Calu3 (cell line): ENCODE measurements at regions not wholly inside any gene's neighbourhood (a gene's known extent, or its start where the extent isn't known, plus 50 kb on each side); places are given as distances from the start of the nearest gene placed in this dataset.

Source experiments
- BruUV-seq: library from RNA; stranded (reverse); fragments of 400-500 nt; replicated peaks from 2 replicates; lab custom pipeline; 2021; lab: Mats Ljungman, UMichigan
- CTCF ChIA-PET: fragments of 300-600 bp; sonication (Branson Sonifier 250); formaldehyde crosslinking; loops from one replicate; lab custom pipeline; 2022; ENCODE audit warnings: antibody characterized with exemption; lab: Charles Lee
- DNase-seq: peaks from one replicate; pipeline ENCODE4 v3.0.0; 2022
- H3K27ac Mint-ChIP-seq: one replicate; pipeline ENCODE4 v1.8.0; 2022; ENCODE audit warnings: mixed read lengths; ENCODE audit not compliant: unreplicated experiment
- H3K27me3 Mint-ChIP-seq: one replicate; pipeline ENCODE4 v1.8.0; 2022; ENCODE audit warnings: mixed read lengths; ENCODE audit not compliant: unreplicated experiment
- H3K36me3 Mint-ChIP-seq: one replicate; pipeline ENCODE4 v1.8.0; 2022; ENCODE audit warnings: mild to moderate bottlenecking, moderate library complexity, mixed read lengths; ENCODE audit not compliant: insufficient read depth, unreplicated experiment
- H3K4me1 Mint-ChIP-seq: one replicate; pipeline ENCODE4 v1.8.0; 2022; ENCODE audit warnings: mild to moderate bottlenecking, low read depth, mixed read lengths; ENCODE audit not compliant: unreplicated experiment
- H3K4me3 Mint-ChIP-seq: one replicate; pipeline ENCODE4 v1.8.0; 2022; ENCODE audit warnings: mild to moderate bottlenecking, low read depth, moderate library complexity, mixed read lengths; ENCODE audit not compliant: unreplicated experiment
- H3K9me3 Mint-ChIP-seq: one replicate; pipeline ENCODE4 v1.8.0; 2022; ENCODE audit warnings: low read depth, mixed read lengths; ENCODE audit not compliant: unreplicated experiment
- intact Hi-C: fragments of 100-400 bp; cut with micrococcal nuclease; formaldehyde crosslinking; loops from one replicate; pipeline ENCODE4 v1.10.0; 2022; ENCODE audit not compliant: unreplicated experiment
- TF ChIP-seq, protein P1 (sequence below): fragments of 200-600 bp; IDR thresholded peaks from one replicate; pipeline ENCODE4 v1.8.0; 2022; ENCODE audit warnings: antibody characterized with exemption; ENCODE audit not compliant: unreplicated experiment

DNA sequence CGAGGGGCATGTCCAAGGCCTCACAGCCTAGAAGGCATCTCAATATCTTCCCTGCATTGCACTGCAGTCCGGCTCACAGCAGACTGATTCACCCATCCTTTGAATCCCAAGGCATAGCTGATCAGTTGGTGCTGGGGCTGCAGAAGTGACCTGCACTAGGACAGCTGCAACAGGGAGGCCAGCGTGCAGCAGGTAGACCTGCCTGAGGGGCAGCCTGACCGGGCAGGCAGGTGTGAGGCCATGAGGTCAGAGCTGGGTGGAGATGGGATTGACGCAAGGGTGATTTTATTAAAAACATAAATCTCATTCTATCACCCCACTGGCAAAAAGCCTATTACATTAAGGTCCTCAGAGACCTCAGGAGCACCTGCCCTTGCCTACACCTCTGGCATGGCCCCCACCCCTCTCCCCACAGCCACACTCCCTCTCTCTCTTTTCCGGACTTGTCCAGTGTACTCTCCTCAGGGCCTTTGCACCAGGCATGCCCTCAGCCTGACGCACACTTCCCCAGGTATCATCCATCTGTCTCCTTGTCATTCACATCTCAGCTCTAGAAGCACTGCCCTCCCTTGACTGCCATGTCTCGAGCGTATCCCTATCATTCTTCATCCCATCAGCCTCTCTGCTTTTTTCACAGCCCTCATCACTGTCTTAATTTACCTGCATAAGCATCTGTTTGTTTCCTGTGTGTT lies 63.5 kb upstream of the WIPF1 start:
- no peak overlapping the region for H3K27ac Mint-ChIP-seq
- no peaks in the 10 kb centered on the region for H3K36me3 Mint-ChIP-seq
- no TSS peak for BruUV-seq
- no peaks in the 10 kb centered on the region for H3K9me3 Mint-ChIP-seq
- intact Hi-C loops: no loop called here
- CTCF ChIA-PET: no interaction called here
- TF ChIP-seq, protein P1, sequence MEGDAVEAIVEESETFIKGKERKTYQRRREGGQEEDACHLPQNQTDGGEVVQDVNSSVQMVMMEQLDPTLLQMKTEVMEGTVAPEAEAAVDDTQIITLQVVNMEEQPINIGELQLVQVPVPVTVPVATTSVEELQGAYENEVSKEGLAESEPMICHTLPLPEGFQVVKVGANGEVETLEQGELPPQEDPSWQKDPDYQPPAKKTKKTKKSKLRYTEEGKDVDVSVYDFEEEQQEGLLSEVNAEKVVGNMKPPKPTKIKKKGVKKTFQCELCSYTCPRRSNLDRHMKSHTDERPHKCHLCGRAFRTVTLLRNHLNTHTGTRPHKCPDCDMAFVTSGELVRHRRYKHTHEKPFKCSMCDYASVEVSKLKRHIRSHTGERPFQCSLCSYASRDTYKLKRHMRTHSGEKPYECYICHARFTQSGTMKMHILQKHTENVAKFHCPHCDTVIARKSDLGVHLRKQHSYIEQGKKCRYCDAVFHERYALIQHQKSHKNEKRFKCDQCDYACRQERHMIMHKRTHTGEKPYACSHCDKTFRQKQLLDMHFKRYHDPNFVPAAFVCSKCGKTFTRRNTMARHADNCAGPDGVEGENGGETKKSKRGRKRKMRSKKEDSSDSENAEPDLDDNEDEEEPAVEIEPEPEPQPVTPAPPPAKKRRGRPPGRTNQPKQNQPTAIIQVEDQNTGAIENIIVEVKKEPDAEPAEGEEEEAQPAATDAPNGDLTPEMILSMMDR: no peak
- peaks cover 21% of the 10 kb centered on the region for H3K27me3 Mint-ChIP-seq
- no peak overlapping the region for H3K4me3 Mint-ChIP-seq
- no peak for DNase-seq
- no peaks in the 10 kb centered on the region for H3K4me1 Mint-ChIP-seq

GRCh38 chr2:174659069-174659900 lies 61.7 kb upstream of the WIPF1 start:
- no peak for DNase-seq
- peaks cover 3% of the 10 kb centered on the region for H3K9me3 Mint-ChIP-seq
- CTCF ChIA-PET: no interaction called here
- no peaks in the 10 kb centered on the region for H3K4me1 Mint-ChIP-seq
- peaks cover 39% of the 10 kb centered on the region for H3K27me3 Mint-ChIP-seq
- TF ChIP-seq, protein P1: no peak
- no peak overlapping the region for H3K27ac Mint-ChIP-seq
- no peak overlapping the region for H3K4me3 Mint-ChIP-seq
- intact Hi-C loops: no loop called here
- no TSS peak for BruUV-seq
- no peaks in the 10 kb centered on the region for H3K36me3 Mint-ChIP-seq

GRCh38 chr2:174656676-174657176 lies 59.1 kb upstream of the WIPF1 start:
- peaks cover 32% of the 10 kb centered on the region for H3K27me3 Mint-ChIP-seq

GRCh38 chr2:174656035-174656434 lies 58.4 kb upstream of the WIPF1 start:
- no peak overlapping the region for H3K27ac Mint-ChIP-seq
- CTCF ChIA-PET: no interaction called here

More at GRCh38 chr2:174656676-174657176, 59.1 kb upstream of the WIPF1 start:
- Mint-ChIP-seq H3K9me3 (peaks cover 3% of the 10 kb centered on the region), H3K4me1 (no peaks in the 10 kb centered on the region), H3K36me3 (no peaks in the 10 kb centered on the region), H3K4me3 (no peak overlapping the region), H3K27ac (no peak overlapping the region)
- BruUV-seq: no TSS peak
- intact Hi-C loops: no loop called here
- DNase-seq: no peak
- CTCF ChIA-PET: no interaction called here
- TF ChIP-seq, protein P1: no peak

More at GRCh38 chr2:174656035-174656434, 58.4 kb upstream of the WIPF1 start:
- H3K9me3 Mint-ChIP-seq: peaks cover 3% of the 10 kb centered on the region
- H3K27me3 Mint-ChIP-seq: peaks cover 25% of the 10 kb centered on the region
- H3K36me3 Mint-ChIP-seq: no peaks in the 10 kb centered on the region
- no peak for DNase-seq
- TF ChIP-seq, protein P1: no peak
- no peak overlapping the region for H3K4me3 Mint-ChIP-seq
- H3K4me1 Mint-ChIP-seq: no peaks in the 10 kb centered on the region
- BruUV-seq: no TSS peak
- intact Hi-C loops: no loop called here
